HEK293 (cell line): ENCODE measurements at regions not wholly inside any gene's neighbourhood (a gene's known extent, or its start where the extent isn't known, plus 50 kb on each side); places are given as distances from the start of the nearest gene placed in this dataset.

Source experiments
- CTCF ChIA-PET: fragments of 350-600 bp; formaldehyde crosslinking; extraction: SDS; loops from one replicate; lab custom pipeline; 2021; ENCODE audit warnings: antibody characterized with exemption; lab: Yijun Ruan, JAX
- POLR2A ChIA-PET: fragments of 300-600 bp; formaldehyde crosslinking; extraction: SDS; loops from one replicate; lab custom pipeline; 2020; ENCODE audit warnings: antibody characterized with exemption, inconsistent platforms; lab: Yijun Ruan, JAX
- H3K27ac ChIP-seq: fragments of 200-500 bp; sonication (Bioruptor generic); 2 replicates; pipeline ENCODE4 v1.5.1; 2014; ENCODE audit warnings: low read depth, low read length, control low read depth, inconsistent platforms; ENCODE audit errors: extremely low read depth
- H3K36me3 ChIP-seq, 2 experiments: fragments of 200-500 bp in 1 of 2; sonication (Bioruptor generic) in 1 of 2; 1 replicate in 1 of 2; 2 replicates in 1 of 2; pipeline ENCODE4 v1.5.1; 2014 to 2017; ENCODE audit warnings: inconsistent platforms in 2 of 2, low read length in 2 of 2; ENCODE audit not compliant: control insufficient read depth in 2 of 2, insufficient read depth in 1 of 2
- H3K4me1 ChIP-seq: fragments of 200-500 bp; sonication (Bioruptor generic); 2 replicates; pipeline ENCODE4 v1.5.1; 2014; ENCODE audit warnings: mild to moderate bottlenecking, low read length, inconsistent platforms; ENCODE audit not compliant: control insufficient read depth, insufficient read depth
- H3K4me3 ChIP-seq: 2 replicates; pipeline ENCODE4 v1.5.1; 2011; ENCODE audit warnings: low read depth, mild to moderate bottlenecking, control low read depth, low read length, moderate library complexity
- H3K9me3 ChIP-seq: fragments of 200-500 bp; sonication (Bioruptor generic); 2 replicates; pipeline ENCODE4 v1.5.1; 2014; ENCODE audit warnings: low read depth, low read length, inconsistent platforms; ENCODE audit not compliant: control insufficient read depth, insufficient read depth
- GLIS1 ChIP-seq: fragments of 450-650 bp; formaldehyde crosslinking; IDR thresholded peaks from 2 replicates; pipeline ENCODE4 v1.5.1; 2016; ENCODE audit warnings: missing biosample characterization, missing genetic modification characterization
- HIC1 ChIP-seq: fragments of 450-650 bp; formaldehyde crosslinking; IDR thresholded peaks from 2 replicates; pipeline ENCODE4 v1.5.1; 2016; ENCODE audit warnings: missing biosample characterization, missing genetic modification characterization
- KLF9 ChIP-seq: fragments of 450-650 bp; formaldehyde crosslinking; IDR thresholded peaks from 2 replicates; pipeline ENCODE4 v1.5.1; 2016; ENCODE audit warnings: missing biosample characterization, missing genetic modification characterization, low read depth
- OSR2 ChIP-seq: fragments of 450-650 bp; formaldehyde crosslinking; IDR thresholded peaks from 2 replicates; pipeline ENCODE4 v1.5.1; 2016; ENCODE audit warnings: missing biosample characterization, missing genetic modification characterization
- OVOL3 ChIP-seq: fragments of 450-650 bp; formaldehyde crosslinking; IDR thresholded peaks from 2 replicates; pipeline ENCODE4 v1.5.1; 2016; ENCODE audit warnings: missing biosample characterization, missing genetic modification characterization
- YY2 ChIP-seq: fragments of 450-650 bp; formaldehyde crosslinking; IDR thresholded peaks from 2 replicates; pipeline ENCODE4 v1.5.1; 2016; ENCODE audit warnings: missing biosample characterization, missing genetic modification characterization
- ZBTB7A ChIP-seq: fragments of 450-650 bp; formaldehyde crosslinking; IDR thresholded peaks from 2 replicates; pipeline ENCODE4 v1.5.1; 2016; ENCODE audit warnings: low read depth, missing biosample characterization, missing genetic modification characterization
- ZNF121 ChIP-seq: fragments of 450-650 bp; formaldehyde crosslinking; IDR thresholded peaks from 2 replicates; pipeline ENCODE4 v1.5.1; 2016; ENCODE audit warnings: missing biosample characterization, missing genetic modification characterization
- ZNF146 ChIP-seq: fragments of 450-650 bp; formaldehyde crosslinking; IDR thresholded peaks from 2 replicates; pipeline ENCODE4 v1.5.1; 2016; ENCODE audit warnings: missing biosample characterization, missing genetic modification characterization
- ZNF169 ChIP-seq: fragments of 450-650 bp; formaldehyde crosslinking; IDR thresholded peaks from 2 replicates; pipeline ENCODE4 v1.5.1; 2016; ENCODE audit warnings: missing biosample characterization, missing genetic modification characterization
- ZNF174 ChIP-seq: fragments of 450-650 bp; formaldehyde crosslinking; IDR thresholded peaks from 2 replicates; pipeline ENCODE4 v1.5.0; 2017; ENCODE audit warnings: missing biosample characterization, mild to moderate bottlenecking, missing genetic modification characterization
- ZNF223 ChIP-seq: fragments of 450-650 bp; formaldehyde crosslinking; IDR thresholded peaks from 2 replicates; pipeline ENCODE4 v1.5.1; 2016; ENCODE audit warnings: missing biosample characterization, missing genetic modification characterization
- ZNF292 ChIP-seq: fragments of 450-650 bp; formaldehyde crosslinking; IDR thresholded peaks from 2 replicates; pipeline ENCODE4 v1.5.1; 2016; ENCODE audit warnings: low read depth, missing biosample characterization, missing genetic modification characterization, borderline replicate concordance
- ZNF426 ChIP-seq: fragments of 450-650 bp; formaldehyde crosslinking; IDR thresholded peaks from 2 replicates; pipeline ENCODE4 v1.5.1; 2017; ENCODE audit warnings: missing biosample characterization, missing genetic modification characterization, mild to moderate bottlenecking, inconsistent platforms, moderate library complexity
- ZNF488 ChIP-seq: fragments of 450-650 bp; formaldehyde crosslinking; IDR thresholded peaks from 2 replicates; pipeline ENCODE4 v1.5.1; 2016; ENCODE audit warnings: missing biosample characterization, missing genetic modification characterization
- ZNF548 ChIP-seq: fragments of 450-650 bp; formaldehyde crosslinking; IDR thresholded peaks from 2 replicates; pipeline ENCODE4 v1.5.1; 2016; ENCODE audit warnings: missing biosample characterization, missing genetic modification characterization
- ZNF621 ChIP-seq: fragments of 450-650 bp; formaldehyde crosslinking; IDR thresholded peaks from 2 replicates; pipeline ENCODE4 v1.5.1; 2017; ENCODE audit warnings: missing biosample characterization, missing genetic modification characterization

GRCh38 chr3:34248352-34248751 is 449.9 kb downstream of the PDCD6IP start (continued):
- TF ChIP-seq ZNF488 (tag by site-specific recombination): no peak
- no peak for TF ChIP-seq KLF9
- TF ChIP-seq OSR2 (tag by site-specific recombination): no peak
- TF ChIP-seq ZNF223: no peak
- TF ChIP-seq ZNF146 (tag by site-specific recombination): no peak

GRCh38 chr3:34254285-34254684 is 455.9 kb downstream of the PDCD6IP start:
- no peak for TF ChIP-seq HIC1
- TF ChIP-seq YY2: no peak
- no peak for TF ChIP-seq ZNF621 (tag by site-specific recombination)
- TF ChIP-seq ZNF426 (tag by site-specific recombination): no peak
- no peak for TF ChIP-seq ZNF121
- TF ChIP-seq ZNF169 (tag by site-specific recombination): no peak
- no peak for TF ChIP-seq OVOL3 (tag by site-specific recombination)
- TF ChIP-seq ZNF174: no peak
- no peaks in the 10 kb centered on the region for H3K9me3 ChIP-seq
- no peak overlapping the region for H3K27ac ChIP-seq
- H3K4me3 ChIP-seq: no peak overlapping the region
- no peaks in the 10 kb centered on the region for H3K36me3 ChIP-seq
- ChIA-PET POLR2A (no interaction called here), CTCF (interaction anchor here (1.6 kb wide), 1 partner anchor 14 kb away, joined by 5 read pairs; no protein-coding TSS in a partner anchor)
- no peaks in the 10 kb centered on the region for H3K4me1 ChIP-seq

- Histone ChIP-seq H3K9me3 (no peaks in the 10 kb centered on the region), H3K27ac (no peak overlapping the region), H3K4me1 (no peaks in the 10 kb centered on the region), H3K4me3 (no peak overlapping the region), H3K36me3 (no peaks in the 10 kb centered on the region)
- ChIA-PET CTCF (no interaction called here), POLR2A (interaction anchor here (0.7 kb wide), 1 partner anchor 76 kb away, joined by 3 read pairs; no protein-coding TSS in a partner anchor)
- no peak for TF ChIP-seq ZBTB7A (tag by site-specific recombination)
- TF ChIP-seq GLIS1 (tag by site-specific recombination): peak; percentile 54; the same call in 1 of the 2 replicates
Observed at GRCh38 chr3:34256021-34256420, 457.6 kb downstream of the PDCD6IP start.

GRCh38 chr3:34256791-34257190 is 458.4 kb downstream of the PDCD6IP start:
- CTCF ChIA-PET: no interaction called here
- TF ChIP-seq ZNF548 (tag by site-specific recombination) (no peak), ZNF292 (tag by site-specific recombination) (no peak)
- Histone ChIP-seq H3K27ac (no peak overlapping the region), H3K4me1 (no peaks in the 10 kb centered on the region), H3K9me3 (no peaks in the 10 kb centered on the region), H3K4me3 (no peak overlapping the region), H3K36me3 (no peaks in the 10 kb centered on the region)
- POLR2A ChIA-PET: no interaction called here
